ENCODE measurements at regions not wholly inside any gene's neighbourhood (a gene's known extent, or its start where the extent isn't known, plus 50 kb on each side); places are given as distances from the start of the nearest gene placed in this dataset.

DNA sequence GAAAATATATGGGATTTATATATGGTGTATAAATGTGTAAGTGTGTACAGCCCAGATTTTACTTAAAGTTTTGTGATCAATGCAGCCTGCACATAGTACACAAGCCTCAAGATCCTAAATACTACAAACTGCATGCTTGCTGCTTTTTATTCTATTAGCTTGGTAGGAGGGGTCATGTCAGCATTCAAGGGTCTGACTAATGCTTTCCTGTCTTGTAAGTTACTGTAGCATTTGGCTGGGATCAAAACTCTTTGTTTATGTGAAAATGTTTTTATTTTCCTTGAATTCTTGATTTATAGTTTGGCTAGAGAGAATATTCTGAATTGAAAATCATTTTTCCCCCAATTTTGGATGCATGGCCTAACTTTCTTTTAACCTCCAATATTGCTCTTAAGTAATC, 370.9 kb downstream of the NSUN3 start:
- TF ChIP-seq GATA3 (IDR thresholded peaks at IDR 0.05; ENCODE audit: low read depth, low read length) = no peak
- TF ChIP-seq GATA2 (IDR thresholded peaks at IDR 0.05; ENCODE audit: low read depth, low read length) = no peak
